B cell (primary cell): ENCODE measurements at regions not wholly inside any gene's neighbourhood (a gene's known extent, or its start where the extent isn't known, plus 50 kb on each side); places are given as distances from the start of the nearest gene placed in this dataset.

ENCODE experiments used
- CTCF ChIP-seq: fragments of 200-600 bp; IDR thresholded peaks from one replicate; pipeline ENCODE4 v1.8.0; 2022; ENCODE audit warnings: antibody characterized with exemption, mild to moderate bottlenecking
- EZH2 ChIP-seq: IDR thresholded peaks from 2 replicates; pipeline ENCODE4 v1.6.1; 2012; ENCODE audit warnings: borderline replicate concordance, low read depth, mild to moderate bottlenecking, moderate library complexity, low read length; ENCODE audit not compliant: insufficient read depth, poor library complexity, severe bottlenecking

DNA sequence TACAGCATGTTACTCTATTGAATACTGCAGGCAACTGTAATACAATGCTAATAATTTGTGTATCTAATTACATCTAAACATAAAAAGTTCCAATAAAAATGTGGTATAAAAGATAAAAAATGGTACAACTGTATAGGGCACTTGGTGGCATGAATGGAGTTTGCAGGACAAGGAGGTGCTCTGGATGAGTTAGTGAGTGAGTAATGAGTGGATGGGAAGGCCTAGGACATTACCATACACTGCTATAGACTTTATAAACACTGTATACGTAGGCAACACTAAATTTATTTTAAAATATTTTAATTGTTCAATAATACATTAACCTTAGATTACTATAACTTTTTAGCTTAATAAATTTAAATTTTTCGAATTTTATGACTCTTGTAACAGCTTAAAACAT lies 579.6 kb upstream of the MAN1A1 start:
- TF ChIP-seq CTCF (no peak), EZH2 (no peak)
